Adipocyte (in vitro differentiated cells): ENCODE measurements at regions not wholly inside any gene's neighbourhood (a gene's known extent, or its start where the extent isn't known, plus 50 kb on each side); places are given as distances from the start of the nearest gene placed in this dataset.

Source experiments
- DNase-seq: peaks from one replicate; pipeline ENCODE4 v3.0.0-alpha.2; 2015; ENCODE audit warnings: low read depth
- H3K27me3 ChIP-seq: replicated peaks from 2 replicates; pipeline ENCODE4 v1.7.0; 2013; ENCODE audit warnings: mild to moderate bottlenecking, low read length, moderate library complexity; ENCODE audit not compliant: control insufficient read depth, insufficient read depth
- H3K36me3 ChIP-seq: 2 replicates; pipeline ENCODE4 v1.7.0; 2013; ENCODE audit warnings: low read length, mild to moderate bottlenecking, moderate library complexity; ENCODE audit not compliant: control insufficient read depth, insufficient read depth, severe bottlenecking
- H3K4me1 ChIP-seq: 2 replicates; pipeline ENCODE4 v1.7.0; 2013; ENCODE audit warnings: mild to moderate bottlenecking, low read length, moderate library complexity; ENCODE audit not compliant: control insufficient read depth, insufficient read depth
- H3K4me3 ChIP-seq: 2 replicates; pipeline ENCODE4 v1.7.0; 2013; ENCODE audit warnings: mild to moderate bottlenecking, low read length, moderate library complexity
- H3K9ac ChIP-seq: 2 replicates; pipeline ENCODE4 v1.7.0; 2013; ENCODE audit warnings: mild to moderate bottlenecking, low read length, moderate library complexity
- H3K9me3 ChIP-seq: 2 replicates; pipeline ENCODE4 v1.7.0; 2013; ENCODE audit warnings: mild to moderate bottlenecking, low read length, moderate library complexity; ENCODE audit not compliant: control insufficient read depth

- no peak overlapping the region for H3K4me3 ChIP-seq
- no peaks in the 10 kb centered on the region for H3K9me3 ChIP-seq
- no peaks in the 10 kb centered on the region for H3K36me3 ChIP-seq
- no peaks in the 10 kb centered on the region for H3K27me3 ChIP-seq
- no peaks in the 10 kb centered on the region for H3K4me1 ChIP-seq
- no peak overlapping the region for H3K9ac ChIP-seq
- no peak for DNase-seq
These were observed 67.6 kb downstream of the NMUR2 start for GRCh38 chr5:152337484-152337883.

- DNase-seq: no peak
- Histone ChIP-seq H3K36me3 (no peaks in the 10 kb centered on the region), H3K9ac (no peak overlapping the region), H3K4me3 (no peak overlapping the region), H3K9me3 (no peaks in the 10 kb centered on the region), H3K4me1 (peaks cover 13% of the 10 kb centered on the region), H3K27me3 (no peaks in the 10 kb centered on the region)
These were observed 69.6 kb downstream of the NMUR2 start for GRCh38 chr5:152335461-152335860.

- Histone ChIP-seq H3K36me3 (no peaks in the 10 kb centered on the region), H3K4me3 (no peak overlapping the region), H3K27me3 (no peaks in the 10 kb centered on the region)
These were observed 72.2 kb downstream of the NMUR2 start for GRCh38 chr5:152332716-152333460.

GRCh38 chr5:152331718-152332117, 73.4 kb downstream of the NMUR2 start:
- H3K4me1 ChIP-seq: peaks cover 14% of the 10 kb centered on the region
- peaks cover 5% of the 10 kb centered on the region for H3K9me3 ChIP-seq

More at GRCh38 chr5:152332716-152333460, 72.2 kb downstream of the NMUR2 start:
- H3K9ac ChIP-seq: no peak overlapping the region
- peaks cover 14% of the 10 kb centered on the region for H3K4me1 ChIP-seq
- DNase-seq: no peak
- no peaks in the 10 kb centered on the region for H3K9me3 ChIP-seq

GRCh38 chr5:152331006-152331405, 74.1 kb downstream of the NMUR2 start:
- Histone ChIP-seq H3K9ac (no peak overlapping the region), H3K4me3 (no peak overlapping the region), H3K27me3 (no peaks in the 10 kb centered on the region), H3K36me3 (no peaks in the 10 kb centered on the region), H3K9me3 (peaks cover 7% of the 10 kb centered on the region), H3K4me1 (peaks cover 14% of the 10 kb centered on the region)
- no peak for DNase-seq

More at GRCh38 chr5:152331718-152332117, 73.4 kb downstream of the NMUR2 start:
- no peak for DNase-seq
- Histone ChIP-seq H3K36me3 (no peaks in the 10 kb centered on the region), H3K9ac (no peak overlapping the region), H3K4me3 (no peak overlapping the region), H3K27me3 (no peaks in the 10 kb centered on the region)

GRCh38 chr5:152329761-152330283, 75.3 kb downstream of the NMUR2 start:
- no peaks in the 10 kb centered on the region for H3K36me3 ChIP-seq
- H3K4me1 ChIP-seq: peaks cover 14% of the 10 kb centered on the region
- no peak for DNase-seq
- H3K27me3 ChIP-seq: no peaks in the 10 kb centered on the region
- no peak overlapping the region for H3K4me3 ChIP-seq
- H3K9me3 ChIP-seq: peaks cover 7% of the 10 kb centered on the region
- H3K9ac ChIP-seq: no peak overlapping the region

GRCh38 chr5:152329207-152329606, 75.9 kb downstream of the NMUR2 start:
- Histone ChIP-seq H3K9ac (no peak overlapping the region), H3K4me1 (peaks cover 14% of the 10 kb centered on the region), H3K36me3 (no peaks in the 10 kb centered on the region), H3K9me3 (peaks cover 7% of the 10 kb centered on the region), H3K27me3 (no peaks in the 10 kb centered on the region), H3K4me3 (no peak overlapping the region)
- no peak for DNase-seq

- Histone ChIP-seq H3K4me3 (no peak overlapping the region), H3K9me3 (no peaks in the 10 kb centered on the region)
These were observed 89.1 kb downstream of the NMUR2 start for GRCh38 chr5:152315942-152316341.

GRCh38 chr5:152314196-152314829, 90.8 kb downstream of the NMUR2 start:
- Histone ChIP-seq H3K9ac (no peak overlapping the region), H3K36me3 (no peaks in the 10 kb centered on the region), H3K27me3 (peaks cover 8% of the 10 kb centered on the region), H3K9me3 (no peaks in the 10 kb centered on the region), H3K4me3 (no peak overlapping the region), H3K4me1 (no peaks in the 10 kb centered on the region)
- DNase-seq: no peak

More at GRCh38 chr5:152315942-152316341, 89.1 kb downstream of the NMUR2 start:
- Histone ChIP-seq H3K27me3 (peaks cover 8% of the 10 kb centered on the region), H3K9ac (no peak overlapping the region), H3K4me1 (no peaks in the 10 kb centered on the region), H3K36me3 (no peaks in the 10 kb centered on the region)
- no peak for DNase-seq

GRCh38 chr5:152309926-152310450, 95.1 kb downstream of the NMUR2 start:
- Histone ChIP-seq H3K36me3 (no peaks in the 10 kb centered on the region), H3K9ac (no peak overlapping the region), H3K27me3 (no peaks in the 10 kb centered on the region), H3K9me3 (no peaks in the 10 kb centered on the region), H3K4me3 (no peak overlapping the region), H3K4me1 (no peaks in the 10 kb centered on the region)
- no peak for DNase-seq

GRCh38 chr5:152306386-152306785, 98.7 kb downstream of the NMUR2 start:
- Histone ChIP-seq H3K36me3 (no peaks in the 10 kb centered on the region), H3K9me3 (no peaks in the 10 kb centered on the region), H3K4me1 (no peaks in the 10 kb centered on the region), H3K4me3 (no peak overlapping the region), H3K27me3 (no peaks in the 10 kb centered on the region), H3K9ac (no peak overlapping the region)
- DNase-seq: no peak
